ENCODE measurements at regions not wholly inside any gene's neighbourhood (a gene's known extent, or its start where the extent isn't known, plus 50 kb on each side); places are given as distances from the start of the nearest gene placed in this dataset.

DNA sequence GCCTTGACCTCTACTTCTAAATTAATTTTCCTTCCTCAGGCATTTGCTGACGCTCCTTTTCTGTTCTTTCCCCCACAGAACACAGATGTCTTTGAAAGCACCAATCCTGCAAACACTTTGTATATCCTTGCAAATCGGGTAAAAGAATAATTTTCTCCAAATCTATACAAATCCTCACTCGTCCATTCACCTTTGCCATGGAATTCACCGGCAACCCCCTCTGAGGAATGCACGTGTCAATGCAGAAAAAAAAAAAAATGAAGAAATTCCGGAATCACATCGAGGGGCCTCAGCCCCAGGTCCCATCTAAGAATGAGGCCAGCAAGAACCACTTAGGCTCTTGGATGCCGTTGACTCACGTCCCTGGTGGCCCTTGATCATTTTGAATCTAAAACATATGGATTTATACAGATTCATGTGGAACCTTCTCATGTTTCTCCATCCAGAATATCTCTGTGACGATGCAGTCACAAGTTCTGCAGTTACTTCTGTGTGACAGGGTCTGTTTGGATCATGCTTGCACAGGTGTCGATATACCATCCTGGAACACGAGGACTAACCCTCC lies 136.9 kb downstream of the RBFOX3 start:
- DNase-seq: no peak
- Histone ChIP-seq H4K20me1 (ENCODE audit: insufficient read depth) (no peaks in the 10 kb centered on the region), H3K27me3 (ENCODE audit: insufficient read depth, low read depth) (peaks cover 88% of the 10 kb centered on the region), H3K27ac (no peak overlapping the region), H3F3A (ENCODE audit: insufficient read depth, low read depth) (no peaks in the 10 kb centered on the region), H3K4me2 (no peak overlapping the region), H3K79me2 (ENCODE audit: low read depth) (no peaks in the 10 kb centered on the region), H3K4me3 (no peak overlapping the region), H3K36me3 (ENCODE audit: low read depth) (no peaks in the 10 kb centered on the region), H3K9me3 (ENCODE audit: insufficient read depth, low read depth) (no peaks in the 10 kb centered on the region), H2AFZ (no peak overlapping the region), H3K9me2 (ENCODE audit: insufficient read depth) (no peaks in the 10 kb centered on the region), H3K4me1 (replicated peaks; ENCODE audit: insufficient read depth) (no peaks in the 10 kb centered on the region)
- BruUV-seq (replicated peaks): no TSS peak
- TF ChIP-seq, protein P1, sequence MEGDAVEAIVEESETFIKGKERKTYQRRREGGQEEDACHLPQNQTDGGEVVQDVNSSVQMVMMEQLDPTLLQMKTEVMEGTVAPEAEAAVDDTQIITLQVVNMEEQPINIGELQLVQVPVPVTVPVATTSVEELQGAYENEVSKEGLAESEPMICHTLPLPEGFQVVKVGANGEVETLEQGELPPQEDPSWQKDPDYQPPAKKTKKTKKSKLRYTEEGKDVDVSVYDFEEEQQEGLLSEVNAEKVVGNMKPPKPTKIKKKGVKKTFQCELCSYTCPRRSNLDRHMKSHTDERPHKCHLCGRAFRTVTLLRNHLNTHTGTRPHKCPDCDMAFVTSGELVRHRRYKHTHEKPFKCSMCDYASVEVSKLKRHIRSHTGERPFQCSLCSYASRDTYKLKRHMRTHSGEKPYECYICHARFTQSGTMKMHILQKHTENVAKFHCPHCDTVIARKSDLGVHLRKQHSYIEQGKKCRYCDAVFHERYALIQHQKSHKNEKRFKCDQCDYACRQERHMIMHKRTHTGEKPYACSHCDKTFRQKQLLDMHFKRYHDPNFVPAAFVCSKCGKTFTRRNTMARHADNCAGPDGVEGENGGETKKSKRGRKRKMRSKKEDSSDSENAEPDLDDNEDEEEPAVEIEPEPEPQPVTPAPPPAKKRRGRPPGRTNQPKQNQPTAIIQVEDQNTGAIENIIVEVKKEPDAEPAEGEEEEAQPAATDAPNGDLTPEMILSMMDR (conservative IDR thresholded peaks at IDR 0.05): no peak
- no peak for TF ChIP-seq EZH2 (IDR thresholded peaks at IDR 0.05; ENCODE audit: low read depth)
- ChIA-PET POLR2A (ENCODE audit: unreplicated experiment) (no interaction called here), CTCF (no interaction called here)
- intact Hi-C loops (cut with micrococcal nuclease; ENCODE audit: unreplicated experiment): no loop called here

DNA sequence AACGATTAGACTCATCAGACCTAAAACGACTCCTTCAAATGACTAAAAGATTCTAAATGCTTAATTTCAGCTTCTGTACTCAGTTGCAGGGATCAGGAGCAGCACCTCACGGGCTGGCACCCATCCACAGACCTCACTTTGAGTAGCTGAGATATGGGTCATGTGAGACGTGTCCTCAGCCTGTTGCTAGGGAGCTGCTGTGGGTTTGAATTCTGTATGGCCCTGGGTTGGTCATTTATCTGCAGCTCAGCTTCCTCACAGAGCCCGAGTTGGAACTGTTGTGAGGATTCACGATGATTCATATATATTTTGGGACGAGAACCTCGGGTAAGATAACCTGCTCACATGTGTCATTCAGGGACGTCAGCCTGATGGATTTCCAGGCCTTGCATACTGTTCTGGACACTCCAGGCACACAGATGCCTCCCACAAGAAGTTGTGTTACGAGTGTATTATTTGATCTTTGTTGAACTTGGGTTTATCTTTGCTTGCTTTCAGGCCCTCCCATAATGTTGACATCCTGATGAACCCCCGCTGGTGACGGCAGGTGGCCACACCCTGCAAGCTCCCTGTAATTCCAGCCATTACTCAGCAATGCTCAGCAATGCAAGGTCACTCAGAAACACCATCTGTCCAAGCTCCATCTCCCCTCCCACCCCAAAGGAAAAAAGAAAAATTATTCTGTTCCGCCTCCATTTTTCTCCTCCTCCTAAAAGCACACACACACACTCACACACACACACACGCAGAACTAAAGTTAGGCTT lies 137.6 kb downstream of the RBFOX3 start:
- Histone ChIP-seq H3F3A (ENCODE audit: insufficient read depth, low read depth) (no peaks in the 10 kb centered on the region), H3K4me3 (no peak overlapping the region), H3K79me2 (ENCODE audit: low read depth) (no peaks in the 10 kb centered on the region), H3K9me2 (ENCODE audit: insufficient read depth) (no peaks in the 10 kb centered on the region), H2AFZ (no peak overlapping the region), H3K27ac (no peak overlapping the region), H3K4me2 (no peak overlapping the region), H4K20me1 (ENCODE audit: insufficient read depth) (no peaks in the 10 kb centered on the region), H3K27me3 (ENCODE audit: insufficient read depth, low read depth) (peaks cover 85% of the 10 kb centered on the region), H3K36me3 (ENCODE audit: low read depth) (no peaks in the 10 kb centered on the region), H3K9me3 (ENCODE audit: insufficient read depth, low read depth) (no peaks in the 10 kb centered on the region), H3K4me1 (replicated peaks; ENCODE audit: insufficient read depth) (no peaks in the 10 kb centered on the region)
- TF ChIP-seq, protein P1 (conservative IDR thresholded peaks at IDR 0.05): no peak
- TF ChIP-seq EZH2 (IDR thresholded peaks at IDR 0.05; ENCODE audit: low read depth): no peak
- intact Hi-C loops (cut with micrococcal nuclease; ENCODE audit: unreplicated experiment): no loop called here
- CTCF ChIA-PET: no interaction called here
- BruUV-seq (replicated peaks): no TSS peak
- no peak for DNase-seq
- POLR2A ChIA-PET (ENCODE audit: unreplicated experiment): no interaction called here

DNA sequence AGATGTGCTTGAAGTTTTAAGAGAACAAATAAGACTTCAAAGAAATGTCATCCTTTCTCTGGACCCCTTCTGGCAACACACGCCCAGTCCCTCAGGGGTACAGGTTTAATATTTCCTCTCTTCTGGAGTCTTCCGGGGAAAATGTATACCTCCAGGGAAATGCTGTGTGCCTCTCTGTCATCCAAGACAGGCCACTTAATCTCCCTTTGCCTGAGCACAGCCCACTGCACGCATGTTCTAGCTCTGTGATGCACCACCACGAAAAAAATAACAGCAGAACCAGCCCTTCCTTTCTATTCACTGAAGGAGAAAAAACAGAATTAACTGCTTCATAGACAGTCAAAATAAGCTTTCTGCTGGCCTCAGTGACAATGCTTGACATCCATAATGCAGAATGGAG lies 140.1 kb downstream of the RBFOX3 start:
- Histone ChIP-seq H3K4me1 (replicated peaks; ENCODE audit: insufficient read depth) (no peaks in the 10 kb centered on the region), H3K79me2 (ENCODE audit: low read depth) (no peaks in the 10 kb centered on the region), H3K36me3 (ENCODE audit: low read depth) (no peaks in the 10 kb centered on the region), H3K4me3 (no peak overlapping the region), H3K9me3 (ENCODE audit: insufficient read depth, low read depth) (no peaks in the 10 kb centered on the region), H3K4me2 (no peak overlapping the region), H3K27me3 (ENCODE audit: insufficient read depth, low read depth) (peaks cover 91% of the 10 kb centered on the region), H4K20me1 (ENCODE audit: insufficient read depth) (no peaks in the 10 kb centered on the region), H2AFZ (no peak overlapping the region), H3F3A (ENCODE audit: insufficient read depth, low read depth) (no peaks in the 10 kb centered on the region), H3K9me2 (ENCODE audit: insufficient read depth) (no peaks in the 10 kb centered on the region), H3K27ac (no peak overlapping the region)
- DNase-seq: no peak
- BruUV-seq (replicated peaks): no TSS peak
- intact Hi-C loops (cut with micrococcal nuclease; ENCODE audit: unreplicated experiment): no loop called here
- CTCF ChIA-PET: no interaction called here
- POLR2A ChIA-PET (ENCODE audit: unreplicated experiment): no interaction called here
- TF ChIP-seq EZH2 (IDR thresholded peaks at IDR 0.05; ENCODE audit: low read depth): no peak
- TF ChIP-seq, protein P1 (conservative IDR thresholded peaks at IDR 0.05): no peak
